KMS-11 (cell line): ENCODE measurements at regions not wholly inside any gene's neighbourhood (a gene's known extent, or its start where the extent isn't known, plus 50 kb on each side); places are given as distances from the start of the nearest gene placed in this dataset.

Experiments used
- H2AFZ ChIP-seq: fragments of 200-600 bp; sonication (generic); 2 replicates; pipeline ENCODE4 v1.6.1; 2016; ENCODE audit warnings: antibody characterized with exemption, mixed run types, low read depth
- H3K27ac ChIP-seq: fragments of 200-600 bp; sonication (generic); 2 replicates; pipeline ENCODE4 v1.6.1; 2016; ENCODE audit warnings: mild to moderate bottlenecking, mixed run types
- H3K27me3 ChIP-seq: fragments of 200-600 bp; sonication (generic); 2 replicates; pipeline ENCODE4 v1.6.1; 2017; ENCODE audit warnings: mild to moderate bottlenecking, low read depth, mixed run types, moderate library complexity; ENCODE audit not compliant: insufficient read depth
- H3K36me3 ChIP-seq: fragments of 200-600 bp; sonication (generic); 2 replicates; pipeline ENCODE4 v1.6.1; 2017; ENCODE audit warnings: mild to moderate bottlenecking, mixed run types; ENCODE audit not compliant: insufficient read depth
- H3K4me1 ChIP-seq: fragments of 200-600 bp; sonication (generic); 2 replicates; pipeline ENCODE4 v1.6.1; 2016; ENCODE audit warnings: mild to moderate bottlenecking, low read depth, mixed run types; ENCODE audit not compliant: poor library complexity, severe bottlenecking
- H3K4me2 ChIP-seq: fragments of 200-600 bp; sonication (generic); 2 replicates; pipeline ENCODE4 v1.7.0; 2016; ENCODE audit warnings: mild to moderate bottlenecking, mixed run types
- H3K4me3 ChIP-seq: fragments of 200-600 bp; sonication (generic); IDR thresholded peaks from 2 replicates; pipeline ENCODE4 v1.6.1; 2017; ENCODE audit warnings: low read depth, low read length, mixed read lengths; ENCODE audit not compliant: insufficient read depth
- H3K79me2 ChIP-seq: fragments of 200-600 bp; sonication (generic); 2 replicates; pipeline ENCODE4 v1.6.1; 2016; ENCODE audit warnings: low read depth, mixed run types; ENCODE audit not compliant: insufficient read depth
- H3K9ac ChIP-seq: fragments of 200-600 bp; sonication (generic); 2 replicates; pipeline ENCODE4 v1.6.1; 2016; ENCODE audit warnings: mild to moderate bottlenecking, mixed run types
- H4K20me1 ChIP-seq: fragments of 200-600 bp; sonication (generic); 2 replicates; pipeline ENCODE4 v1.6.1; 2016; ENCODE audit warnings: mild to moderate bottlenecking, mixed run types; ENCODE audit not compliant: insufficient read depth
- TF ChIP-seq, protein P1 (sequence below): fragments of 200-600 bp; sonication (generic); conservative IDR thresholded peaks from 2 replicates; pipeline ENCODE4 v1.6.1; 2017; ENCODE audit warnings: low read depth, mild to moderate bottlenecking, antibody characterized with exemption, low read length, moderate library complexity, mixed read lengths

DNA sequence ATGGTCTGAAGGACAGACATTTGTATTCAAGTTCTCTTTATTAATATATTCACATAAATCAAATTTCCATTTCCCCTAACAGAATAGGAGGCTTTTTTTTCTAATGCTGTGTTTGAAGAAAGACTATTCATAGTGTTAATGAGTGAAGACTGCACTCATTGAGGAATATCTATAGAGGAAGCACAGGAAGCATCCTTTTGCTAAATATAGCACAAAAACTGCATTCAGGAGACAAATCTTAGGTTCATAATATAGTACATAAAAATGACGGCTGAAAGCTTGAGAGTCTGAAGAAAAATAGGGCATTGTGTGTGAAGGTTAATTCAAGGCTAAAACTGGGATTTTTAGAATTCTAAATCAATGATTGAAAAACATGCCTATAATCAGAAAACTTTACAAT, 50.4 kb upstream of the ANKRD50 start:
- no peak overlapping the region for H2AFZ ChIP-seq
- no peaks in the 10 kb centered on the region for H3K79me2 ChIP-seq
- H3K4me3 ChIP-seq = no peak overlapping the region
- no peaks in the 10 kb centered on the region for H3K36me3 ChIP-seq
- H3K9ac ChIP-seq = no peak overlapping the region
- no peak overlapping the region for H3K4me2 ChIP-seq
- H3K27me3 ChIP-seq = no peaks in the 10 kb centered on the region
- H4K20me1 ChIP-seq = no peaks in the 10 kb centered on the region
- TF ChIP-seq, protein P1, sequence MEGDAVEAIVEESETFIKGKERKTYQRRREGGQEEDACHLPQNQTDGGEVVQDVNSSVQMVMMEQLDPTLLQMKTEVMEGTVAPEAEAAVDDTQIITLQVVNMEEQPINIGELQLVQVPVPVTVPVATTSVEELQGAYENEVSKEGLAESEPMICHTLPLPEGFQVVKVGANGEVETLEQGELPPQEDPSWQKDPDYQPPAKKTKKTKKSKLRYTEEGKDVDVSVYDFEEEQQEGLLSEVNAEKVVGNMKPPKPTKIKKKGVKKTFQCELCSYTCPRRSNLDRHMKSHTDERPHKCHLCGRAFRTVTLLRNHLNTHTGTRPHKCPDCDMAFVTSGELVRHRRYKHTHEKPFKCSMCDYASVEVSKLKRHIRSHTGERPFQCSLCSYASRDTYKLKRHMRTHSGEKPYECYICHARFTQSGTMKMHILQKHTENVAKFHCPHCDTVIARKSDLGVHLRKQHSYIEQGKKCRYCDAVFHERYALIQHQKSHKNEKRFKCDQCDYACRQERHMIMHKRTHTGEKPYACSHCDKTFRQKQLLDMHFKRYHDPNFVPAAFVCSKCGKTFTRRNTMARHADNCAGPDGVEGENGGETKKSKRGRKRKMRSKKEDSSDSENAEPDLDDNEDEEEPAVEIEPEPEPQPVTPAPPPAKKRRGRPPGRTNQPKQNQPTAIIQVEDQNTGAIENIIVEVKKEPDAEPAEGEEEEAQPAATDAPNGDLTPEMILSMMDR = no peak
- no peaks in the 10 kb centered on the region for H3K4me1 ChIP-seq
- no peak overlapping the region for H3K27ac ChIP-seq
